ENCODE measurements at regions not wholly inside any gene's neighbourhood (a gene's known extent, or its start where the extent isn't known, plus 50 kb on each side); places are given as distances from the start of the nearest gene placed in this dataset.
"Not testable (repeated sequence)": the region's sequence is repeated elsewhere in the genome, so short reads cannot be mapped to it uniquely, and the experiment has no call there.

- in situ Hi-C loops (cut with HindIII; ENCODE audit: low sequenced_read_pairs), result no loop called here
- DNase-seq (ENCODE audit: low spot score), result no peak
Observed at GRCh38 chr1:29945426-29945825, 709.1 kb downstream of the PTPRU start.

GRCh38 chr1:29944253-29944905 lies 708.1 kb downstream of the PTPRU start:
- DNase-seq (ENCODE audit: low spot score), result peak; percentile 1
- in situ Hi-C loops (cut with HindIII; ENCODE audit: low sequenced_read_pairs), result no loop called here

- in situ Hi-C loops (cut with HindIII; ENCODE audit: low sequenced_read_pairs), result no loop called here
- DNase-seq (ENCODE audit: low spot score), result no peak
Observed at GRCh38 chr1:29943034-29943433, 706.7 kb downstream of the PTPRU start.

GRCh38 chr1:29939079-29939478 lies 702.8 kb downstream of the PTPRU start:
- no peak for DNase-seq (ENCODE audit: low spot score)
- in situ Hi-C loops (cut with HindIII; ENCODE audit: low sequenced_read_pairs), result no loop called here

- DNase-seq (ENCODE audit: low spot score), result no peak
- in situ Hi-C loops (cut with HindIII; ENCODE audit: low sequenced_read_pairs), result no loop called here
Observed at GRCh38 chr1:29937356-29937755, 701.0 kb downstream of the PTPRU start.

GRCh38 chr1:29936031-29936544 lies 699.8 kb downstream of the PTPRU start:
- DNase-seq (ENCODE audit: low spot score), result no peak
- in situ Hi-C loops (cut with HindIII; ENCODE audit: low sequenced_read_pairs), result no loop called here

GRCh38 chr1:29934255-29934772 lies 698.0 kb downstream of the PTPRU start:
- in situ Hi-C loops (cut with HindIII; ENCODE audit: low sequenced_read_pairs), result no loop called here
- no peak for DNase-seq (ENCODE audit: low spot score)

- DNase-seq (ENCODE audit: low spot score), result no peak
- in situ Hi-C loops (cut with HindIII; ENCODE audit: low sequenced_read_pairs), result no loop called here
Observed at GRCh38 chr1:29933067-29933466, 696.7 kb downstream of the PTPRU start.

GRCh38 chr1:29932626-29933025 lies 696.3 kb downstream of the PTPRU start:
- in situ Hi-C loops (cut with HindIII; ENCODE audit: low sequenced_read_pairs), result no loop called here

GRCh38 chr1:29931477-29932175 lies 695.3 kb downstream of the PTPRU start:
- DNase-seq (ENCODE audit: low spot score), result no peak
- in situ Hi-C loops (cut with HindIII; ENCODE audit: low sequenced_read_pairs), result no loop called here

More at GRCh38 chr1:29932626-29933025, 696.3 kb downstream of the PTPRU start:
- DNase-seq (ENCODE audit: low spot score), result no peak

- no peak for DNase-seq (ENCODE audit: low spot score)
- in situ Hi-C loops (cut with HindIII; ENCODE audit: low sequenced_read_pairs), result no loop called here
Observed at GRCh38 chr1:29925058-29925457, 688.7 kb downstream of the PTPRU start.

GRCh38 chr1:29924017-29924431 lies 687.7 kb downstream of the PTPRU start:
- in situ Hi-C loops (cut with HindIII; ENCODE audit: low sequenced_read_pairs), result no loop called here
- no peak for DNase-seq (ENCODE audit: low spot score)

- in situ Hi-C loops (cut with HindIII; ENCODE audit: low sequenced_read_pairs), result no loop called here
- no peak for DNase-seq (ENCODE audit: low spot score)
Observed at GRCh38 chr1:29921741-29922140, 685.4 kb downstream of the PTPRU start.

GRCh38 chr1:29920784-29921183 lies 684.5 kb downstream of the PTPRU start:
- in situ Hi-C loops (cut with HindIII; ENCODE audit: low sequenced_read_pairs), result no loop called here
- no peak for DNase-seq (ENCODE audit: low spot score)

- in situ Hi-C loops (cut with HindIII; ENCODE audit: low sequenced_read_pairs), result no loop called here
- DNase-seq (ENCODE audit: low spot score), result no peak
Observed at GRCh38 chr1:29920316-29920715, 684.0 kb downstream of the PTPRU start.

GRCh38 chr1:29919041-29919440 lies 682.7 kb downstream of the PTPRU start:
- DNase-seq (ENCODE audit: low spot score); in situ Hi-C loops (cut with HindIII; ENCODE audit: low sequenced_read_pairs): not testable (repeated sequence)

GRCh38 chr1:29916656-29917369 lies 680.5 kb downstream of the PTPRU start:
- DNase-seq (ENCODE audit: low spot score), result no peak
- in situ Hi-C loops (cut with HindIII; ENCODE audit: low sequenced_read_pairs), result no loop called here

- no peak for DNase-seq (ENCODE audit: low spot score)
- in situ Hi-C loops (cut with HindIII; ENCODE audit: low sequenced_read_pairs), result no loop called here
Observed at GRCh38 chr1:29914936-29915335, 678.6 kb downstream of the PTPRU start.

GRCh38 chr1:29912425-29912824 lies 676.1 kb downstream of the PTPRU start:
- no peak for DNase-seq (ENCODE audit: low spot score)
- in situ Hi-C loops (cut with HindIII; ENCODE audit: low sequenced_read_pairs), result no loop called here

- no peak for DNase-seq (ENCODE audit: low spot score)
- in situ Hi-C loops (cut with HindIII; ENCODE audit: low sequenced_read_pairs), result no loop called here
Observed at GRCh38 chr1:29909962-29910361, 673.6 kb downstream of the PTPRU start.
